DMS 273 treated with DMSO at 0.1 percent for 48 hours (cell line): ENCODE measurements at regions not wholly inside any gene's neighbourhood (a gene's known extent, or its start where the extent isn't known, plus 50 kb on each side); places are given as distances from the start of the nearest gene placed in this dataset.

ENCODE experiments used
- DNase-seq: peaks from one replicate; lab custom pipeline; 2025; lab: John Stamatoyannopoulos, UW

GRCh38 chr18:78726326-78727056, 253.1 kb upstream of the SALL3 start:
- no peak for DNase-seq

- no peak for DNase-seq
Measured at GRCh38 chr18:78727057-78727739, 252.4 kb upstream of the SALL3 start.

DNA sequence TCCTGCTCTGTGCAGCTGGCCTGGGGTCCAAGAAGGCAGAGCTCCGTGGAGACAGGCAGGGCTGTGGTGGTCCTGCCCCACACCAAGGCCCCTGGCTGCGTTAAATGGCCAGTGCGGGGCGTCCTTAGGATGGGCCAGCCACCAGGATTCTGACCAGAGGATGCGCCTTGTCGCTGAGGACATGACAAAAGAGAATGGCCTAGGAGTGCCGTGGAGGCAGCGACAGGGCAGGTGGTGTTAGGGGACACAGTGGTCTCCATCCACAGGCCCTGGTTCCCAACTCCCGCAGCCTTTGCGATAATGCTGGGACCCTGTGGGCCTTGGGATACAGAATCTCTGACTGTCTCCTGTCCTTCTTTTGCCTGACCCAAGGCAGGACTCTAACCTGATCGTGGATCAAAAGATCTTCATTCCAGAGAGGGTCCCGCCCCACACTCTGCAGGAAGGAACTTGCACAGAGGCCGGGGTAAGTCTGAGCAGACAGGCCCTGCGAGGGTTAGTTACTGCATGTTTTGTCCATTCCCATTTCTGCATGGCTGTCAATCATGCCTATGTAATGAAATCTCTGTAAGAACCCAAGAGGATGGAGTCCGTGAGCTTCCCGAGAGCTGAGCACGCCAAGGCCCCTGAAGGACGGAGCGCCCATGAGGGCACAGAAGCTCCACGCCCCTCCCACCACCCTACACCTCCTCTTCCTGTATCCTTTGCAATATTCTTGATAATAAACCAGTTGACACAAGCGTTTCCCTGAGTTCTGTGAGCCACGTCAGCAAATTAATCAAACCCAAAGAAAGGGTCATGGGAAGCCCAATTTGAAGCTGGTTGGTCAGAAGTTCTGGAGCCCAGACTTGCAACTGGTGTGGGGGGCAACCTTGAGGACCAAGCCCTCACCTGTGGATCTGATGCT, 251.5 kb upstream of the SALL3 start:
- no peak for DNase-seq

GRCh38 chr18:78728784-78729467, 250.7 kb upstream of the SALL3 start:
- no peak for DNase-seq

DNA sequence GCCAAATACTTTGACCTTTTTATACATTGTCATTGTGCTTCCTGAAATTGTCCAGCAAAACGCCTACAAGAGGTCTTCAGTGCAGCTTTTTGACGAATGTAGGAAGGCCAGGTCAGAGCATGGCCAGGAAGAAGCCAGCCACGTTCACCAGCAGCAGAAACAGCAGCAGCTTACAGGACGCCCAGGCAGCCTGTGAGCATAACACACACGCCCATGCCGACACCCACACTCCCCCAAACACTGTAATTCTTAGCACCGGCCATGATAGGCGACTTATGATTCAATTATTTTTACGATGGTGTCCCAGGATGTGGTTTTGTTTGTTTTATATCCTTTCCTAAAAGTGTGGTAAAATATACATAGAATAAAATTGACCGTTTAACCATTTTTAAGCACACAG, 249.1 kb upstream of the SALL3 start:
- DNase-seq, result no peak

- no peak for DNase-seq
Measured at GRCh38 chr18:78731016-78731397, 248.6 kb upstream of the SALL3 start.

GRCh38 chr18:78731398-78732032, 248.1 kb upstream of the SALL3 start:
- no peak for DNase-seq

- no peak for DNase-seq
Measured at GRCh38 chr18:78732273-78733210, 247.1 kb upstream of the SALL3 start.

GRCh38 chr18:78733762-78734613, 245.6 kb upstream of the SALL3 start:
- no peak for DNase-seq

- no peak for DNase-seq
Measured at GRCh38 chr18:78734614-78734945, 245.0 kb upstream of the SALL3 start.

DNA sequence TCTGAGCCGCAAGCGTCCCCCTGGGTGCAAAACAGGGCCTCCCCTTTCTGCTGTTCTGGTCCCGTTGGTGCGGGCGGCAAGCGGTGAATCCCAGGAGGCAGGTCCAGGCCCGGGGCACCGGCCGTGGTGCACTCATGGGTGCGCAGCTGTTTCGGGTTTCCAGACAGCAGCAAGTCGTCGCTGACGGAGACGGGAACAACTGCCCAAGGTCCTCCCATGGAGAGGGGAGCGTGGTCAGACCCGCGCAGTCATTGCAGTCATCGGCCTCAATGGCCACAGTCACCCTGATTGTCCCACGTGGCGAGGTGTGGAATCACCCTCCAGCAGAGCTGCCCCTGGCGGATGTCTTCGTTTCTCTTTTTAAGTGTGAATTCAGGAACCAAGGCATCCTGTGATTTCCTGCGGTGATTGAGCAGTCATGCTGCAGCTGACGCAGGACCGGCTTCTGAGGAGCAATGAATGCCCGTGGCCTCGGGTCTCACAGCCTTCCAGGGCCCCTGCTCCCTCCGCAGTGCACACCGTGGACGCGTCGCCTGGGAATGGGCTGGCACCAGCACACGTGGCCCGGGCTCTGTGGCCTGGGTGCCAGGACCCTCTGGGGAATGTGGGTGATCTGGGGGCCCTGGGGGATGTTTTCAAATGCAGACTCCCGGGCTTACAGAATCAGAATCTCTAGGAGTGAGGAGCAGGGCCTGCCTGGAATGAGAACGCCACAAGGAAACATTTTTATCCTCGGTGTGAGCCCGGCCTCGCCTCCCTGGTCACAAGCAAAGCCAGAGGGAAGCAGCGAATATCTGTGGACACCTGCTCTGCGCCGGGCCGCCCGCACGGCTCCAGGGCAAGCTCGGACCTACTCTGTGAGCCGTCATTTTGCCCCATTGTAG, 244.2 kb upstream of the SALL3 start:
- DNase-seq, result no peak

DNA sequence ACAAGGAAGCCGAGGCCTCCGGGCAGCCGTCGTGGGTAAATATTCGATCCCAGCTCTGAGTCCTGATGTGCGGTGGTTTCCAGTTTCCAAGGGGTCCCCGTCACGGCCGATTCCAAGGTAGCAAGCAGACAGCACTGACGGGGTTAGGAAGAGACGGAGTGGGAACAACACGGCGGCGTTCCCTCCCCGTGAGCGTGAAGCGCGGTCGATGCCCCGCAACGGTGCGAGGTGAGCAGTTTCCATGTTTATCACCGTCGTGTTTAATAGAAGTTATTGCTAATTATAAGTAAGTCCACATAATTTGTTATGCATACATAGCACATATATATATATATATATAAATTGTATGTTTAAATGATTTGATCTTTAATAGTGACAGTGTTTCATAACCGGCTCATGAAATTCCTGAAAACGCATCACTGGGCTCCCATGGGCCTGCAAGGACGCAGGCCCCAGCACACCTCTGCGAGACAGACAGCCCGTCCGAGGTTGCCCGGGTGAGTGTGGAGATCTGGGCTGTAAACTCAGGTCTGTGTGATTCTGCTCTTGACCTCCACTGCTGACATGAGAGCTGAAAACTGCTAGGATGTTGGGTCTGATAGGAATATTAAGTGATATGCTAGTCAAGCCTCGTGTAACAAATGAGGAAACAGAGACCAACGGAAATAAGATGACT, 243.5 kb upstream of the SALL3 start:
- no peak for DNase-seq

DNA sequence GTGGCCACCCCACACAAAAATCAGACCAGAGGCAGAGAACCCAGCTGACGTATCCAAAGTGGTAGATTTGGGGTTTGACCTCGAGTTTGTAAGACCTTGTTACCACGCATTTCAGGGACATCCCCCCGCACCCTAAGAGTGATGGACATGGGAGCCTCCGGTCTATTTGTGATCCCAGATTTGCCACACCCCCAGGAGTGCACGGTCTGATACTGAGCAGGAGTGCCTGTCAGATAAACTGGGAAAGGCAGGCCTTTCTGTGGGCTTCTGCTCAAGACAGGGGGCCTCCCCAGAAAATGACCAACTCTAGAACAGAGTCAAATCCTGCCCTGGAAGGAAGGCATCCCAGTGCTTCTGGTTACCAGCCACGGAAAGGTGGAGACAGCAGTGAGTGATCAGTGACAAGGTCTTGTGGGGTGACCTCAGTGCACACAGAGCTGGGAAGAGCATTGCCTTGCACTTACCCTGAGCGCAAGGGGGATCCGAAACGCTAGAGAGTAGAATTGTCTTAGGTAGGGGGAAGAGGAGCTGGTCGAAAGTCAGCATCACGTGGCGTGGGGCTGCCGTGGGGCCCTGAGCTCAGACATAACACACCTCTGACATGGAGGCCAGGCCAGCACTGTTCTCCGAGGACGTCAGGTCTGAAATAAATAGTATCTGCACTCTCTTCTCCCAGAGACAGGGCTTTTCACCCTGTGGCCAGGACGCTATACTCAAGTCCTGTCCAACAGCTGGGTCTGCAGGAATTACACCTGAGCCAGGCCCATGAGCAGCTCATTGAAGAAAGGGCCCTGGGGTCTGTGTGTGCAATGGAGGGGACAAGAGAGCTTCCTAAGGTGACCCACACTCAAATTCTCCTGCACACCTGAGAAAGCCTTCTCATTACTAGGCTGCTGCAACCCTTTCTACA, 242.4 kb upstream of the SALL3 start:
- DNase-seq, result no peak

DNA sequence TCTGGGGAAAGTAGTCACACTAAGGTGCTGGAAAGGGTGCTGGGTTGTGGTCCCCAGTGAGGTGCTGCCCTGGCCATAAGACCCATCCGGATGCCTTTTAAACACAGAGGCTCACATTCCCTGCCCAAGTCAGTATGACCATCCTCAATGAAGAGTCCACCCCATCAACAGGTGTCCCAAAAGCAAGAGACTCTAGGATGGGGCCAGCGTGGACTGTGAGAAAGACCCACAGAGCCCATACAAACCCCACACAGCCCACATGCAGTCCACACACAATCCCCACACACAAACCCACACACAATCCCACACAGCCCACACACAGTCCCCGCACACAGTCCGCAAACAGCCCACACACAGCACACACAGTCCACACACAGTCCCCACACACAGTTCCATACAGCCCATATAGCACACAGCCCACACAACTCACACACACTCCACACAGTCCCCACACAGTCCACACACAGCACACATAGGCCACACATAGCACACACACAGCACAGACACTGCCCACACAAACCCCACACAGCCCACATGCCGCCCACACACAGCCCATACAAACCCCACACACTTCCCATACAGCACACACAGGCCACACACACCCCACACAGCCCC, 241.4 kb upstream of the SALL3 start:
- DNase-seq, result no peak

DNA sequence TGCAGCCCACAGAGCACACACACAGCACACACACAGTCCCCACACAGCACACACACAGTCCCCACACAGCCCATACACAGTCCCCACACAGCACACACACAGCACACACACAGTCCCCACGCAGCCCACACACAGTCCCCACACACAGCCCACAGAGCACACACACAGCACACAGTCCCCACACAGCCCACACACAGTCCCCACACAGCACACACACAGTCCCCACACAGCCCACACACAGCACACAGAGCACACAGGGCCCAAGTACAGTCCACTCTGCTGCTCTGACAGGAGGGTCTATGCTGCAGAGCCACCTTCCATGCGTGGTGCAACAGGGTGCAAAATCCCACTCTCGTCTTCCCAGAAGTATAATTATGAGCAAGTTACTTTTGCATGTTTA, 240.5 kb upstream of the SALL3 start:
- DNase-seq, result no peak

DNA sequence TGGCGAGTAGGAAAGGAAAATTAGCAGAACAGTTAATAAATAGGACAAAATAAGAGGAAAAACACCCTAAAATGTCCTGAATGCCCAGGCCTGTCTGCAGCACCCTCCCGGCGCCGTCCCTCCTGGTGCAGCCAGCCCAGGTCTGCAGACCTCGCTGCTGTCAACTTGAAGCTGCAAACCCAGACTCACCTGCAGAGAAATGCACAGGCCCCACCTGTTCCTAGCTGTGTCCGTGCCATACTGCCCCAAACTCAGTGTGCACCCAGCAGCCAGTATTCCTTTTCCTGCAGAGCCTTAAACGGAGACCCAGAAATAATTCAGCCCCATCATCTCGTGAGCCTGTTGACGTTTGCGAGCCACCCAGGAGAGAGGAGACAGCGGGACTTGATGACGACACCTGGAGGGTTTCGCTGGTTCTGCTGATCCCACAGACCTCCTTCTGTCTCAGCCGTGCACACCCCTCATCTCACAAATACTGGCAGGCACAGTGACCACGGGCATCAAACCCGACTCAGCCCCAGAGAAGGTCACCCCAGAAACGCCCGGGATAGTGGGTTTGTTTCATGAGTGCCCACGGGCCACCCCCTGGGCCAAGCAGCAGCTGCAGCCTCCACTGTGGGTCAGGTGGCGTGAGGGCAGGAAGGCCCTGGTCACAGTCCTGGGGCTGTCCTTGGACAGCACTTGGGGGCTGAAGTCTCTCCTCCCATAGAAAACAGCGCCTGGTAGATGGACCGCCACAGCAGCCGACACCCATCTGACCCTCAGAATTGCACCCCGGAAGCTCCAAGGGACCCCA, 239.5 kb upstream of the SALL3 start:
- DNase-seq, result no peak
